ENCODE measurements at regions not wholly inside any gene's neighbourhood (a gene's known extent, or its start where the extent isn't known, plus 50 kb on each side); places are given as distances from the start of the nearest gene placed in this dataset.

DNA sequence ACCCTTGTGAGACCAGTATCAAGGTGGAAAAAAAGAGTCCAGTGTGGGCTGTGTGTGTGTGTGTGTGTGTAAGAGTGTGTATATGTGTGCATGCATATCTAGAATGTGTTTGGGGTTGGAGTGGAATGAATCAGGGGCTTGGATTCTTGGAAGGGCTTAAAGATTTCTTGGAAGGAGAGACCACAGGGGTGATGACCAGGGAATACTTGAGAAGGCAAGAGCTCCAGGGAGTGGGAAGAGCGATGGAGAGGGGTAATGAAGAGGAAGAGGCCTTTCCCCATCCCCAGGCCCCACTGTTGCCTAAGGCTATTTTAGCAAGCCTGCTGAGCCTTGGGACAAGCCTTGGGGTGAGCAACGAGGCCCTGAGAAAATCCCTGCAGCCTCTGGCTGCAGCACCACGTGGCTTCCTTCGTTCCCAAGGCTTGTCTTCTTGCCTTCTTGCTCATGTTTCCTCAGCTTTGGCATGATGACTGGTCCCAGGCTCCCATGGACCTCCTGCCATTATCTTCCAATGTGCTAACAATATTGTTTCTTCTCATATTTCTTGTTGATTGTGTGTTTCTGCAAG, 663.4 kb downstream of the INHBA start:
- no peak for TF ChIP-seq POLR2A (IDR thresholded peaks at IDR 0.05)
- TF ChIP-seq, protein P1, sequence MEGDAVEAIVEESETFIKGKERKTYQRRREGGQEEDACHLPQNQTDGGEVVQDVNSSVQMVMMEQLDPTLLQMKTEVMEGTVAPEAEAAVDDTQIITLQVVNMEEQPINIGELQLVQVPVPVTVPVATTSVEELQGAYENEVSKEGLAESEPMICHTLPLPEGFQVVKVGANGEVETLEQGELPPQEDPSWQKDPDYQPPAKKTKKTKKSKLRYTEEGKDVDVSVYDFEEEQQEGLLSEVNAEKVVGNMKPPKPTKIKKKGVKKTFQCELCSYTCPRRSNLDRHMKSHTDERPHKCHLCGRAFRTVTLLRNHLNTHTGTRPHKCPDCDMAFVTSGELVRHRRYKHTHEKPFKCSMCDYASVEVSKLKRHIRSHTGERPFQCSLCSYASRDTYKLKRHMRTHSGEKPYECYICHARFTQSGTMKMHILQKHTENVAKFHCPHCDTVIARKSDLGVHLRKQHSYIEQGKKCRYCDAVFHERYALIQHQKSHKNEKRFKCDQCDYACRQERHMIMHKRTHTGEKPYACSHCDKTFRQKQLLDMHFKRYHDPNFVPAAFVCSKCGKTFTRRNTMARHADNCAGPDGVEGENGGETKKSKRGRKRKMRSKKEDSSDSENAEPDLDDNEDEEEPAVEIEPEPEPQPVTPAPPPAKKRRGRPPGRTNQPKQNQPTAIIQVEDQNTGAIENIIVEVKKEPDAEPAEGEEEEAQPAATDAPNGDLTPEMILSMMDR (IDR thresholded peaks at IDR 0.05) = no peak
